ENCODE measurements at regions not wholly inside any gene's neighbourhood (a gene's known extent, or its start where the extent isn't known, plus 50 kb on each side); places are given as distances from the start of the nearest gene placed in this dataset.
"Not testable (repeated sequence)": the region's sequence is repeated elsewhere in the genome, so short reads cannot be mapped to it uniquely, and the experiment has no call there.

GRCh38 chr12:47610686-47611252, 95.1 kb downstream of the RPAP3 start:
- no peak for DNase-seq (ENCODE audit: low read depth, low spot score)

DNA sequence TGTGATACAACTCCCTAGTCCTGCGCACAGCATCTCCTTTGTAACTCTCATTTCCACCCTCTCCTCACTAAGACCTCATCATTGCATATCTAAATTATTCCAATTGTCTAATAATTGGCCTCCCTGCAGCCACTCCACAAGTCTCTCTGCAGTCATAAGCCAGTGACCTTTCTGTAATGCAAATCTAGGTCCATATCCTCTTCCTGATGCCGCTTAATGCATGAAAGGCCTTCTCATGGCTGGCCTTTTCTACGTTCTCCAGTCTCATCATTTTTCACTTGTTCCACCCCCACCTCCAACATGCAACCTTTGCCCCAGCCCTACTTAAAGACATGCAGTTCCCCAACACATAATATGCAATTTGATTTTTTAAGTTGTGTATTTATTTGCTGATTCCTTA, 96.0 kb downstream of the RPAP3 start:
- no peak for DNase-seq (ENCODE audit: low read depth, low spot score)

DNA sequence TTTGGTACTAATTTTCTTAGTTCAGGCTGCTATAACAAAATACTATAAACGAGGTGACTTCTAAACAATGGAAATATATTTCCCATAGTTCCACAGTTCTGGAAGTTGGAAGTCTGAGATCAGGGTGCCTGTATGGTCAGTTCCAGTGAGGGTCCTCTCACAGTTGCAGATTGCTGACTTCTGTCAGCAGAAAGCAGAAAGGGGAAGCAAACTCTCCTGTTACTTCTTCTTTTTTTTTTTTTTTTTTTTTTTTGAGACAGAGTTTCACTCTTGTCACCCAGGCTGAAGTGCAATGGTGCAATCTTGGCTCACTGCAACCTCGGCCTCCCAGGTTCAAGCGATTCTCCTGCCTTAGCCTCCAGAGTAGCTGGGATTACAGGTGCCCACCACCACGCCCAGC, 97.2 kb downstream of the RPAP3 start:
- DNase-seq (ENCODE audit: low read depth, low spot score): not testable (repeated sequence)

GRCh38 chr12:47604221-47604873, 101.5 kb downstream of the RPAP3 start:
- DNase-seq (ENCODE audit: low read depth, low spot score): no peak

GRCh38 chr12:47602949-47603558, 102.8 kb downstream of the RPAP3 start:
- DNase-seq (ENCODE audit: low read depth, low spot score): no peak

DNA sequence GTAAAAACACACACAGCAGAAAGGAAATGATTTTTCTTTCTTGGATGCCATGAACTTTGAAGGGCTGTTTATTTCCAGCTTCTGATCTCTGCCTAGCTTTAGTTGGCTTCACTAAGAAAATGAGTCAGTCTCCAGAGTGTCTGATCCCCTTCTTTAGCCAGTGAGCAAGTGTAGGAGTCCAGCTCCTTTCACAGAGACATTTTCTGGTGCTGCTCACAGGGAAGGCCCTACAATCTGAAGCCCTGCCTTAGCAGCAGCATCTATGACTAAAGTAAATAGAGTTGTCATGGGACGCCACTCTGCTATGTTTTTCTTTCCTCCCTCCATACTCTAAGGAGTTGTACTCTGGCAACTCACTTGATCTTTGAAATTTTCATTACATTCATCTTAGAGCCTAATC, 103.5 kb downstream of the RPAP3 start:
- DNase-seq (ENCODE audit: low read depth, low spot score): peak; percentile 31

- DNase-seq (ENCODE audit: low read depth, low spot score): no peak
These were observed 104.8 kb downstream of the RPAP3 start for GRCh38 chr12:47601071-47601470.

- no peak for DNase-seq (ENCODE audit: low read depth, low spot score)
These were observed 114.0 kb downstream of the RPAP3 start for GRCh38 chr12:47591795-47592194.

- DNase-seq (ENCODE audit: low read depth, low spot score): peak; percentile 39
These were observed 114.5 kb downstream of the RPAP3 start for GRCh38 chr12:47591361-47591791.

DNA sequence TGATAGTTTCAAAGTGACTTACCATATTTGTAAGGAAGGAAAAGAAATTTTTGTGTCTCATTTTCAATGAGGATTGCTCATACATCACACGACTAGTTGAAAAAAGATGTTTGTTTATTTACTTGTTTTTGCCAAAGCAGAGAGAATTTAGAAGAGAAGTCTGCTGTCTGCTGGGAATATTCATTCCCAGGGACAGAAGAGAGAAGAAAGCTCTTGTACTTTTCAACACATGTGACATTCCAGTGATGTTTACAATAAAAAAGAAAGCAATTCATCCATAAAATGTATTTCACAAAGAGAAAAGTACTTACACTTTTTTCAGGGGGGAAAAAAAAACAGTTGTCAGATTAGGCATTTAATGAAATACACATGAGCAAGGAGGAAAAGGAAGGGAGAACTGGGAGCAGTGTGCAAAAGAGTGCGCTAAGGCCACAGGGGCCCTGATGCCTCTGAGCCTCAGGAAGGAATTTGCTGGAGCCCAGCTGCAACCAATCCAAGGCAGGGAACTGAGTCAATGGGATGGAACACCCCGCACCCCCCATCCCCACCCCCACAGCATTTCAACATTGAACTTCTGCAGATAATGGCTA, 115.0 kb downstream of the RPAP3 start:
- peak; percentile 17 for DNase-seq (ENCODE audit: low read depth, low spot score)

GRCh38 chr12:47586952-47587669, 118.7 kb downstream of the RPAP3 start:
- DNase-seq (ENCODE audit: low read depth, low spot score): no peak

DNA sequence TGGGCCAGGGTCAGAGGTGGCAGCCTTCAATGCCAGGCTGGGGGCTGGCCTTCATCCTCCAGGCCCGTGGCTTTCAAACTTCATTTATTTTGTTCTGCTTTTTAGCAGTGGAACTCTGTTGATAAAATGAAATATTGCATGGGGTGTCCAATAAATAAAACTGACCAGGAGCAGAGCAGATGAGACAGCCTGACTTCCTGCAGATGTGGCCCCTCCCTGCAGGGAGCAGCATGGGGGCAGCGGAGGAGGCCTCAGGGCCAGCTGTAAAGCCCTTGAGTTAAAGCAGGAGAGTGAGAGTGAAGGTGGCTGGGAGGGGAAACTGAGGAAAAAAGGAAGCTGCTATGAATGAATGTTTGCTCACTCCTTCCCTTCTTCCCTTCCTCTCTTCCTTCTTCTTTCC, 120.3 kb downstream of the RPAP3 start:
- no peak for DNase-seq (ENCODE audit: low read depth, low spot score)

DNA sequence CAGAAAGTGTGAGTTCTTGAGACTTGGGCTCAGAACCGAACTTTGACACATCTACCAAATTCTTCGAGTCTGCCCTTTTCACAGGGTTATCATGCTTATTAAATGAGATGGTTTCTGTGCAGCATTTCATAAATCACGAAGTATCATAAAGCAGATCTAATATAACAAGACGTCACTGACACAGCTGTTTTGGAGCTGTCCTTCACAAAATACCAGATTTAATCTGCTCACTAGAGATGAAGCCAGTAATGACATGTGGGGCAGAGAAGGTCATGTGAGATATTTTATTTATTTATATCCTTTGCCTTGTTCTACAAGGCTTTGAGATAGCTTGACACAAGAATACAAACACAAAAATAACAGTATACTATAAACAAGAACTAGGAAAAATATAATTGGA, 127.0 kb downstream of the RPAP3 start:
- DNase-seq (ENCODE audit: low read depth, low spot score): no peak

- no peak for DNase-seq (ENCODE audit: low read depth, low spot score)
These were observed 128.4 kb downstream of the RPAP3 start for GRCh38 chr12:47577206-47577989.

- DNase-seq (ENCODE audit: low read depth, low spot score): peak; percentile 20
These were observed 129.4 kb downstream of the RPAP3 start for GRCh38 chr12:47576289-47576945.

GRCh38 chr12:47574252-47575021, 131.4 kb downstream of the RPAP3 start:
- DNase-seq (ENCODE audit: low read depth, low spot score): no peak

- DNase-seq (ENCODE audit: low read depth, low spot score): no peak
These were observed 132.6 kb downstream of the RPAP3 start for GRCh38 chr12:47573146-47573659.

DNA sequence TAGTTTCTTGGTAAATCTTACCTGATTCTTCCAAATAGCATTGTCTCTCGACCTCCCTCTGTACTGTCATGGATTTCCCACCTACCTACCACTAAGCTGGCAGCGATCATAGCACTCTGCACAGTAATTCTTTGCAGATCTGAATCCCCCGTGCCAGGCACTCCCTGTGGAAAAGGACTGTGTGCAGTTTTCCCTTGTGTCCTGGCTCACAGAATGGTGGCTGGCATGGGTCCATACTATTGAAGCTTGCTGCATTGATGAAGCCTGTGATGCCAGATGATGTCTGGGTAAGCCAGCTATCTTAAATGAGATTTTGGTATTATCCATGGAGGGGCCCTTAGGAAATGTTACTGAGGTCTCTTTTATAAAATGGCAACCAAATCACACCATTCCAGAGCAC, 135.7 kb downstream of the RPAP3 start:
- no peak for DNase-seq (ENCODE audit: low read depth, low spot score)

DNA sequence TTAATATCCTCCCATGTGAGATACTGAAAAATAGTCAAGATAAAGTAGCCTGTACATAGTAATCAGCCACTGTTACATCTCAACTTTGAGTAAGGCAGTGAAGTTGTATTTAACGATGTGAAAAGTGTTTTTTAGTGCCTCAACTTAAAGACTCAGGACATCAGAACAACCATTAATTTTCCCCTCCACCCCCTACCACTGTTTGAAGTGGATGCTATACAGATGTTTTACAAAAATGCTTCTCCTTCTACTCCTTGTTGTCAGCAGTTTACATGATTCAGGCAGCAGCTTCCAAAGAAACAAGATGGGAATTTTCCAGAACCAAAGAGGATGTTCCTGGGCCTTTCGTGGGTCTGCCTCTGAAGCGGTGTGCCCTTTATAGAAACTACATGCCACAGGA, 143.6 kb downstream of the RPAP3 start:
- no peak for DNase-seq (ENCODE audit: low read depth, low spot score)

DNA sequence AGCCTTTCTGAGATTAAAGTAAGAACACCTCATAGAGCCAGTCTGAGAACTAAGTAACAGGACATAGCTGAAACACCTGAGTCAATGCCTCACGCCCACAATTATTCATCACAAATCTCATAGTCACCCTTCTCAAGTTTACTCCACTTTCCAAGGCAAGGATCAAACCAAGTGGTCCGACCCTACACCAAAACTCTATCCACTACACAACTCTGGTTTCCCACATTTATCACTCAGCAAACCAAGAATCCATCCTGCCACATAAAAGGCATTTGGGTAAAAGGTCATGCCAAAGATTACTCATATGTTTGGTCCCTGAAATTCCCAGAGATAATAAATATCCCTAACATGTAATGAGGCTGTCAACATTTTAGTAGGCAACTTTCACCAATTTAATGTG, 144.1 kb downstream of the RPAP3 start:
- DNase-seq (ENCODE audit: low read depth, low spot score): peak; percentile 14
